ENCODE measurements at regions not wholly inside any gene's neighbourhood (a gene's known extent, or its start where the extent isn't known, plus 50 kb on each side); places are given as distances from the start of the nearest gene placed in this dataset.

DNA sequence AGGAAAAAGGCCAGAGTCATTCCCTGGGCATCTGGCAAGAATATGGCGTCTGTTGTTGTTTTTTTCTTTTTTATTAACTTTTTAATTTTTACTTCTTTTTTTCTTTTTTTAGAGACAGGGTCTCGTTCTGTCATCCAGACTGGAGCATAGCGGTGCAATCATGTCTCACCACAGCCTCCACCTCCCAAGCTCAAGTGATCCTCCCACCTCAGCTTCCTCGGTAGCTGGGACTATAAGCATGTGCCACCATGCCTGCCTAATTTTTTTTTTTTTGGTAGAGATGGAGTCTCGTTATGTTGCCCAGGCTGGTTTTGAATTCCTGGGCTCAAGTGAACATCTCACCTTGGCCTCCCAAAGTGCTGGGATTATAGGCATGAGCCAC, 54.0 kb upstream of the PRDM11 start:
- no peak for DNase-seq

DNA sequence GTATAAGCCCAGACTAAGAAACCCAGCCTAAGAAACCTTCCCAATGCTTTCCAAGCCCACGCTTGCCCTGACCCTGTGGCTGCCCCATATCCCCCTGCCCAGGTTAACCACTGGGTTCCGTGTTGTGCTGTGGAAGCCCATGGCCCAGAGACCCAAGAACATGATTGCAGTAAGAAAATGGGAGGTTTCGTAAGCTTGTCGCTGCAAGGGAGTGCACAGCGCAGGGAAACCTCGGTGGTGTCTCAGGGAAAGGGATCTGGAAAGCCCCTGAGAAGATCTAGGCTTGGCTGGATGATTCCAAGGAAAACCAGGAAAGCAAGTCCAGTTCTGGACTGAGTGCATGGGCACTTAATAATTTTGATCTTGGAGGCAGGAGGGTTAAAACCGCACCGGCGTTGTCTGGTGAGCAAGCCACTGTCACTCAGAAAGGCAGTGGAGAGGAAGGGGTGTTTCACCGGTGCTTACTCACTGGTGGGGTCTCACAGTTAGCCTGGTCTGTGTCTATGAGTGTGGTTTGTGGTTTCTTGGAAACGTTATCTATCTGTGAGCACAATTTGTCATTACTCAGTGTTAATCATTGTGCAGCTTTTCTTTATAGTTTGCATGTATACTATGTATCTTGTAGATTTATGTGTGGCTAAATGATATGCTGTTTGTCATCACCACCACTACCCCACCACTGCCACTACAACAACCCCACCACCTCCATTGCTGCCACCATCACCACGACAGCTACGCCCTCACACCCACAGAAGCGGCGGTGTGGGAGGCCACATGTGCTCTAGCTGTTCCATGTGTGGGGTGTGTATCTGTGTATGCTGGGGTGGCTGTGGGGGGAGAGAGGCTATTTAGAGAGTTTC, 53.3 kb upstream of the PRDM11 start:
- no peak for DNase-seq

DNA sequence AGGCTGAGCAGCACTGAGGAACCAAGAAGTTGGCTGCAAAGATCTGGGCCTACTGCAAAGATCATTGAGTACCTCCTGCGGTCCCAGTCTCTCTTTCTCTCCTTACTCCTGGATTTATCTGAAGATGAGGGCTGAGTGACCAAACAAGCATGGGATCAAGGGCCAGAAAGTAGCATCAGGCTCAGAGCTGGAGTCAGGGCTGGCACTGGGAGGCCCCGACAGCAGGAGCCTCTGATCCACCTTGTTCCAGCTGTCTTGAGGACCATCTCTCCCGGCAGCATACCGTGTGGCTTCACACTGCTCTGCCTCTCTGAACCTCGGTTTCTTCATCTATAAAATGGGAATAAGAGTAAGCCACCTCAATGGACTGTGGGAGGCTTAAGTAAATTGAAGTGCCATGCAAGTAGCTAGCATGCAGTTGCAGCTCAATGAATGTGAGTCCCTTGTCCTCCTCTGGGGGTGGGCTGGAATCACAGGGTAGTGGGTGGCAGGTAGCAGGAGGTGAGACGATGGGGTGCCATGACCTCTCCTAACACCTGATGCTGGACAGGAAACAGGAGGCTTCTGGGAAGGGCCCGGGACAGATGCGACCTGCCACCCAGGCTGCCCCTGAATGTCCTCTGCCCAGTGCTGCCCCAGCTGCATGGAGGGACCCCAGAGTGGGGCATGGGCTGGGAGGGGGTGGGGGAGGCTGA, 52.5 kb upstream of the PRDM11 start:
- DNase-seq, result no peak

DNA sequence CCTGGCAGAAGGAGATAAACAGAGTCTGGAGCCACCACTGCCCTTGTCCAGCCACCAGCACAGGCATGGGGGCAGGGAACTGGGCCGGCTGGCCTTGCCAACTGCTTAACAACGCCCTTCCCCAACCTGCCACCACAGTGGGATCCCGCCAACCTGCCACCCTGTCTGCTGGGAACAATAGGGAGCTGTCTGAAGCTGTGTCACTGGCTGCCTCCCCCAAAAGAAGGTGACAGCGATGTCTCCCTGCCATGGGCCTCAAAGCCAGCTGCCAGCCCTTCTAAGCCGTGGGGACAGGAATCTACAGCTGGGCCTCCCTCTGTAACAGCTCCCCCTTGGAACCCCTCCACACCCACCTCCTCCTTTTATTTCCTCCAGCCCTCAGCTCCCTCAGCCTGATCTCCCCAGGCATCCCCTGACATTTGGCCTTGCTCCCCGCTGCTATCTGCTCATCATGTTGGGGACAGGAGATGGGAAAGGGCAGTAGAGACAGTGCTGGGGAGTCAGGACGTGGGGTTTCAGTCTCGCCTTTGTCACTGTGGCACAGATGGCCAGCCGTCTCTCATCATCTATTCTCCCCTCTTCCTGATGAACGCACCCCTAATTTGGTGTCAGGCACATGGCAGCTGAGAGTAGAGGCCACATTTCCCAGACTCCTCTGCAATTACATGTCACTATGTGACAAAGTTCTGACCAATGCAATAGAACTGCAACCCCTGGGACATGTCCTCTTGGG, 51.3 kb upstream of the PRDM11 start:
- DNase-seq, result no peak

DNA sequence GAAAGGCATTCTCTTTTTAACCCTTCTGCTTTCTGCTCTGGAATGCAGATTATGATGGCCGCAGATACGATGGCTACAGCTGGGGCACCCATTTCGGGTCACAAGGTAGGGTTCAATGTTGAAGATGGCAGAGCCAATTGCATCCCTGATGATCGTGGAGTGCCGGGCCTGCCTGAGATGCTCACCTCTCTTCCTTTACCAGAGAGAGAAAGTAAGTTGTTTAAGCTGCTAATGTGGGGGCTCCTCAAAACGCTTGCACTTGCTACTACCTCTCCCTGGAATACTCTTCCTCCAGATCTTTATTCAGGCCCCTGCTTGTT, 50.8 kb upstream of the PRDM11 start:
- DNase-seq, result no peak

DNA sequence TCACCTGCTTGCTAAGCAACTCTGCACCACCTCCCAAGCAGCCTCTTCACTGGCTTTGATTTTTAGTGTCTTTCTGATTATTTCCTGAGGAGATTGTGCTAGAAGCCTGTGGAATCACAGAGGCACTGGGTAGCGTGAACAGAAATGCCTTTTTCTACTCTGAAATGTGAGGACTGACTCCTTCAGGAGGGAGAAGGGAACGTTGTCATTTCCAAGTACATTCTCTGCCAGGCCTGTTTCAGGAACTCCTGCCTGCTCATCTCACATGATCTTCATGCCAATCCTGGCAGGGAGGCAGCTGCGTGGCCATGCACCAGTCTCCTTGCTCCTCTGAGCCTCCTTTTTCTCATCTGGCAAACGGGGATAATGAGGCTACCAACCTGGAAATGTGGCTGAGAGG, 49.8 kb upstream of the PRDM11 start:
- DNase-seq, result no peak
